GM18498 (cell line): ENCODE measurements at regions not wholly inside any gene's neighbourhood (a gene's known extent, or its start where the extent isn't known, plus 50 kb on each side); places are given as distances from the start of the nearest gene placed in this dataset.
"Not testable (repeated sequence)": the region's sequence is repeated elsewhere in the genome, so short reads cannot be mapped to it uniquely, and the experiment has no call there.

Experiments used
- ATAC-seq: cut with Tn5 transposase; IDR thresholded peaks from one replicate; pipeline ENCODE4 v1.9.1; 2021; ENCODE audit warnings: mild to moderate bottlenecking, moderate library complexity; ENCODE audit not compliant: unreplicated experiment

DNA sequence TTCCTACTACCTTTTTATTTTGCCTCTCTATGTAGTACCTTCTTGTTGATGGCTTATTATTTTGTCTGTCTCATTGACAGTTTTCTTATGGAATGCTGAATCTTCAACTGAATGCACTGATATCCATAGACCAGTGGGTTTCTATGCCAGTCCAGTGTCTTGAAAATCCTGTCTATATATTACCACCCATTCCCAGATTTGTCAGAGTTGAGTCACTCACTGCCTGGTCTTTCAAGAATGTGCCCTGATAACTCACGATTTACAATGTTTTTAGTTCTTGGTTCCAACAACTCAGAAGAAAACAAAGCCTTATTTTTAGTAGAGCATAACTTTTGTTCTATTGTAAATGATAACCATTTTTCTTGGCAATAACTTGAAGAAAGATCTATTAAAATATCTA lies 606.0 kb upstream of the PITX2 start:
- ATAC-seq: no peak

DNA sequence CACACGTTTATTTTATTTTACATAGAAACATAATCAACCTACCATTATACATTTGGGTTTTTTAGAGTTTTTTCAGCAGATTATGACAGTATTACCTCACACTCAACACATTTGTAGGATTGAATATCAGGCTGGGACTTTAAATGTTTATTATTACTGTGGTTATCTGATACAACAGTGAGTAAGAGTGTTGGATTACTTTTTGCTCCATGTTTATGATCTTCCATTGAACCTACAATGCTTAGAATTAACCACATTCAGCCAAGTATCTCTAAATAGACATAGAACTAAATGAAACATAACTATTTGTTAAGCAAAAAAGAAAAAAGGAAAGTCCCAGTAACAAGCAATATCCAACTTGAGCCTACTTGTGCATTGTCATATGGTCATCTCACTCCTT lies 607.4 kb upstream of the PITX2 start:
- ATAC-seq: no peak

DNA sequence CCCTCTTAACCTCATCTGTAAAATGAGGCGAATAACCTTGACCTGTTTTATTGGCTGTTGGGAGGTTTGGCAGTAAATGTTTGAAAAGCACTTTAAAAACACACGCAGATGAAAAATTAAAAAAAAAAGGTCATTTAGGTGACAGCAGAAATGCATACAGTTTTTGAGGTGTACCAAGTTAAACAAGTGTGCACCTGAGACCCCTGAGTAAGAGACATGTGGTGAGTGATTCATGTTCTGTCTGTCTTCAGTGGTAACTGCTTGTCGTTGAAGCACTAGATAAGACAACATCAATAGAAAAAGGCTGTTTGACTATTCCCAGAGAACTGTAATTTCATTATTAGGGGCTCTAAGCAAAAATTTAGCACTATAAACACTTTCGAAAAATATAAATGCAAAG lies 608.4 kb upstream of the PITX2 start:
- no peak for ATAC-seq

DNA sequence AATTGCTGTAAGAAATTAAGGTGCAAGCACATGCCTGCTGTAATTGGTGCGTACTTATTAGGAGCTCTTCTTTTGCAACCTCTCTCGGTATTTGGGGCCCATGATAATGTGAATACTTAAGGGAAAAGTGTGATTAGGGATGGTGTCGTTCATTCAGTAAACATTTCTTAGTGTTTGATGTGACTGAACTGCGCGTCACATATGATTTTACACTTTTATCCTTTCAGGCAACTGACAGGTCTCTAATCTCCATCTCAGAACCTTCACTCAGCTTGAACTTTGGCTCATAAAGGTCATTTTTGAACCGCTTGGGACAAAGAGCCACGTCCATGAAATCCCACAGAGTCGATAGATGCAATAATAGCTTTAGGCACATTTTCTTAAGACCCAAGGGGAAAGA lies 612.1 kb upstream of the PITX2 start:
- no peak for ATAC-seq

DNA sequence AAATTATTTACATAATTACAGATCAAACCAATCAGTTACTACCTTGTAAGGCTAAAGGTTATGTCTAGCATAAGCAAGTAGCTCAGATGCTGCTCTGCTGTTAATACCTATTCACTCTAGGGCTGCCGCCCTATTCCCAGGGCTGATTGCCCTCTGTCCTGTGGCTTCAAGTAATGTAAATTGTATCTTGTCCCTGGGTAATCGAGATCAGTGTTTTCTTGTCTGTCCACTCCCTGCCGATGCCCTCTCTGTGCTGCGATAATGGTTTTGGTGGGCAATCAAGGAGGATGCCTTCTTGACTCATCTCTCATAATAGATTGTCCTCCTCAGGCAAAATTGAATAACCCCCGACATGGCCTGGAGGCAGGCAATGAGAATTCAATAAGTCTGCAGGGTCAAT lies 641.0 kb upstream of the PITX2 start:
- no peak for ATAC-seq

DNA sequence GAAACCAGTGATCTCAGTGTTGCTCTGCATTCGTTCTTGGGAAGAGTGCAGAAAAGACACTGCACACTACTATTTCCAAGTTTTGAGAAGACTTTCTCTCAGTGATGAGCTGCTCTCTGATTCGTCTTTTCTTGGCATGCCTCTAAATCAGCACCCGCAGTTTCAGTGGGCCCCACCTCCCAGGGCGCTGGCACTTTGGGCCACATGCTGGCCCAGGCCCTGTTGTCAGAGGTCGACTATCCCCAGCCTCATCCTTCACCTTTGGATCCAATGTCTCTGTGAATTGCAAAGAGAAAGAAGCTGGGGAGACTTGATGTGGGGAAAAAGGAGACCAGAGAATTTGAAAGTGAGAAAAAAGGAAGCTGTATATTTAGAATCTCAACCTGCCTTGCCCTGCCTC lies 644.1 kb upstream of the PITX2 start:
- ATAC-seq: no peak

DNA sequence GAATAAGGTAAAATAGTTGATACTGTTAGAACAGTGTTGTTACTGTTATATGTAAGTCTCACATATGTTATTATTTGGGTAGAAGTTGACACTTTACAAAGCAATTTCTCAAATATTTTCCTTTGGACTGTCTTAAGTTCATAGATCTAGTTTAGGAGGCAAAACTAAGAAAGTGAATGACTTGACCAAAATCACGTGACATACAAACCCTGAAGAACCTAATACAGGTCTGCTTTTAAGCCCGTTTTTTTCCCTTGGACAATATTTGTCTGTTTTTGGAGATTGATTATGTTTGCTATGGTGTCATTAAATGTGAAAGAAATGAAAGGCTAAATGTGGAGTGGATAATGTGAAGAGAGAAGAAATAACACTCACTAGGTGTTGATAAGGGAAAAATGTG lies 644.9 kb upstream of the PITX2 start:
- ATAC-seq: no peak

DNA sequence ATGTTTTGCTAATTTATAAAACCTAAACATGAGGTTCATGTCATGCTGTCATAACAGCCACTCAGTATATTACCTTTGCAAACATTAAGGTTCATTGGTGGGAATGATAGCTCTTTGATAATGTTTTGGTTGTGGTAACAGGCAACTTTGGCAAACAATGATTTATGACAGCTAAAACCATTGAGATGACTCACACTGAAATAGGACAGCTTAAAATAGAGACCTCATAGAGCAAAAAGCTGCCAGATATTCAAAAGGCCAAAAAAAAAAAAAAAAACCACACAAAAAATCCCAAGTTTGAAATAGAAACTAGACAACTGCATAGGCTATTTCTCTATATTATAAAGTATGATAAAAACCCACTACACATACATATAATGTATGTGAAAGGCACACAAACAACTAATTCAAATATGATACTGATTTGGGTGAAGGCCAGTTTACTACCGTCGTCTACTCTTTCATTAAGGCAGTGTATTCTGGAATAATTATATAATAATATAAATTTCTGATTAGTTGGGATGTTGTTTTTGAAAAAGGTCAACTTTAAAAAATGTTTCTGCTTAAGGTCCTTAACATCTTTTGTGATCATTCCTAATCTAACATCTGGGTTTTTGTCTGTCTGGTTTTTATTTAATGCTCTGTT lies 646.0 kb upstream of the PITX2 start:
- peak; percentile 64 for ATAC-seq

DNA sequence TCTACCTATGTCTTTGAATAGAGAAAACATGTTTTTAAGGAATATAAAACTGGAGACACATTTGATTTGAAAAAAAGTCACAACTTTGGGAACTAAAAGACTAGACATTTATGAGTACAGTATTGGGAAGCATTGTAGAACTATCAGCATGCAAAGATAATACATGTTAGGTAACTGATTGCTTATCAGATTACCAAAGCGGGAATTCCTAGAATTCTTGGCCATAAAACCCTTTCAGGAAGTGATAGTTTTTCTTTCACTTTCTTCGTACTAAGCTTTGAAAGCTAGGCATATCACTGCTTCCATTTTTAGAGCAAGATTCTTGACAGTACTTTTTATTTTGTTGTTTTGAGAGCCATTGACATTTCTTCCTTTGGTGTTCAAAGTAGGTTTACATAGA lies 646.6 kb upstream of the PITX2 start:
- ATAC-seq: no peak

DNA sequence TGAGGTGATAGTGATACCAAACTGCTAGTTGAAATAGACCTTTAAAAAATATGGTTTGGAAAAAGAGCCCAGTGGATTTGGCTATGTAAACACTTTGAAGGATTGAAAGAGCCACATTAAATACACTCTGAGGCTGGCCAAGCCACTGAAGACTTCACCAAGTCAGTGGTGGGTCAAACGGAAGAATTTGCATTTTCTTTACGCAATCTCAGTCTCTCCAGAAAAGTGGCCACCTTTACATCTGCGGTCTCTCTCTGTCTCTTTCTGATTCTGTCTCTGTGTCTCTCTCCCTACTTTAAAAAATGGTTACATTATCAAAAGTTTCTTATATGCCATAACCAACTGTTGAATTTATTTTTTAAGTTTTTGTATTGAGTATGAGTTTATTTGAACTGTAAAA lies 651.2 kb upstream of the PITX2 start:
- ATAC-seq: no peak

DNA sequence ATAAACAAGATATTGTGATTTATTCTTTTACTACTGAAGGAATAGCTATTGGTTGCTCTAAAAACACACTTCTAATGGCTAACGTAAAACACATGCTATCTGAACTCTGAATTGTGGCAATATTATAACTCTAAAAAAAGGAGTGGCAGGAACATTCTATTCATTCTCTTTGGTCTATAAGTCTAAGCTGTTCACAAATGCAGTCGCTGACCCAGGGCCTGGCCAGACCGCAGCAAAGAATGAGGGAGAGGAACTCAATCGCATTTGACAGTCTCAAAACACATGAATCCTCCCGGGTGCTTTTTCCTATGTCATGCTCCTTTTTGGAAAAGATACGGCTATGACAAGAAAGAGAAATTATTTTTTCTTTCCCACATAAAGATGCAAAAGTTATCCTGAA lies 651.6 kb upstream of the PITX2 start:
- ATAC-seq: no peak

DNA sequence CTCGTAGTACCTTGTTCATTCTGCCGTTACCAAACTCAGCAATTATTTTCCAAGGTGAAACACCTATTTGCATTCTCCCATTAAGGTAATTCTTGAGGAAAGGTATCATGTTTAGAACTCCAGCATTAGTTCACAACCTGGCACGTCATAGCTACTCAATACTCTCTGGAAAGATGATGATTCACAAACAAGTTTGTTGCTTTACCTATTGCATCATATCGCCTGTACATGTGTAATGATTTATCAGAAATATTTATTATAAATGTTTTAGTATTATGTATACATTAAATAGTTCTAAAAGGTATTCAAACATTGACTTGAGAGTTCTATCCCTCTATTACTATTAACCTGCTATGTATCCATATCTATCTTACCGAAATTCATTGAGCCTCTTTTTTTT lies 658.3 kb upstream of the PITX2 start:
- ATAC-seq: no peak

DNA sequence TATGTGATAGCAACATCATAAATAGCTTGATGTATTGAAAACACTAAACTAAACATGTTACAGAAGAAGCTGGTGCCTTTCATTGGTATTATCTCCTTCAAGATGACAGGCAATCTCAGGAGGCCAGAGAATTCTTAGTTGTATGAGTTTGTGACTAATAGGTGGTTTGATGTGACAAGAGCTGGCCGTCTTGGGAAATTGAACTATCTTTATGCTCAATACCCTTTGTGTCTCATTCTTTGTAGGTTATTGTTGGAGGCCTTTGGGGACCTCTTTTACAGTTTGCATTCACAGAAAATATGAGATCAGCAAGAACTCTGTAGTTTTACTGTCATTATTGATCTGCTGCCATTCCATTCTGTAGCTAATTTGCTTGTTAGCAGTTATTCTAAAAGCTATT lies 659.2 kb upstream of the PITX2 start:
- no peak for ATAC-seq

DNA sequence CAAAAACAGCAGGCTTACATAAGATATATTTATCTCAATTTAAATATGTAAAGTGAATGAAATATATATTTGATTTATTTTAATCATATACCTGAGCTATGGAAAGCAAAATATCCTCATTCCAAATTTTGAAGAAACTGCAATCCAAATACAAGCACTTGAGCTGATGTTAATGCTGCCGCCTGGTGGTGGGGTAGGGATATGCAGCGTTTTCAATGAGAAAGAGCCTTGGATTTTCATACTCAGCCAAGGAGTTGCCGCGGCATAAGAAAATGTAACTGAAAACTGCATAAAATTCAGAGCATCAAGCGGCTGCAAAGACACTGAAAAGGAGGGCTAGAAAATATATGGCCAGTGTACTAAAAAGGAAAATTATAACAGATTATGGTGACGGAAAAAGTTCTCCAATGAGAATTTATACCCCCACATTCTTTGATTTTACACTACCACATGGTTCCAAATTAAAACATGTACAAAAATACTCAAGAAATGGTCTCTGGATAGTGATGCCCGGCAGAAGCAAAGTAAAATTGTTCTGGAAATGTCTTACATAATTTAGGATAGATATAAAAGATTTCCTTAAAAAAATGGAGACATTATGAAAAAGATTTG lies 660.3 kb upstream of the PITX2 start:
- no peak for ATAC-seq

DNA sequence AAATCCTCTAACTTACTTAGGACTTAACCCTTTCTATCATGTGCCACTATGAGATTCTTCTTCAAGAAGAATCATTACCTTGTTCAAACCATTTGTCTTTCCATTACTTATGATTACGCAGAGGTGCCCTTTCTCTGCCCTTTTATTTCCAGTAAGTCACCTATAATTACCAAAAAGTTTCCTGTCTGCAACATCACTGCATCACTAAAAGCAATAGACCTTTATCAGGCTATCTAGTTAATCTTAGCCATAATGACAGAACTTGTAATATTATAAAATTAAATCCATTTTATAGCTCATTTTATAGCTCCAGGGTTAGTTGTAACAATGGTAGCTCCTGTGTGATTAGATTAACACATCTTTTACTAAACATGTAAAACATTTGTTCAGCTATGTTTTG lies 673.6 kb upstream of the PITX2 start:
- no peak for ATAC-seq

DNA sequence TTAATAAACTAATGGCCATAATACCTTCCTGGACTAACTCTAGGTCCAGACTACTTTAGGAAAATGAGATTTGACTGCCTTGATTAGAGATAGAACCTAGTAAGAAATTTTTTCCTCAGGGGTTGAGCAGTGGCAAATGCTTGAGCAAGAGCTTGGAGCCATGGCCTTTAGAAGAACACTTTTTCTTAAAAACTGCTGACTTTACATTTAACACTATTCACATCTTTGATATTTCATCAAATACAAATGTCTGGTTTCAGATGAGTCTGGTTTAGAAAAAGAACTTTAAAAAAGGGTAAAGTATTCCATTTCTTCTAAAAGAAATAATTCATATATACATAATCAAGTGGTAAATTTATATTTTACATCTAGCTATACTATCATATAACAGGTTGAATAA lies 680.9 kb upstream of the PITX2 start:
- no peak for ATAC-seq

DNA sequence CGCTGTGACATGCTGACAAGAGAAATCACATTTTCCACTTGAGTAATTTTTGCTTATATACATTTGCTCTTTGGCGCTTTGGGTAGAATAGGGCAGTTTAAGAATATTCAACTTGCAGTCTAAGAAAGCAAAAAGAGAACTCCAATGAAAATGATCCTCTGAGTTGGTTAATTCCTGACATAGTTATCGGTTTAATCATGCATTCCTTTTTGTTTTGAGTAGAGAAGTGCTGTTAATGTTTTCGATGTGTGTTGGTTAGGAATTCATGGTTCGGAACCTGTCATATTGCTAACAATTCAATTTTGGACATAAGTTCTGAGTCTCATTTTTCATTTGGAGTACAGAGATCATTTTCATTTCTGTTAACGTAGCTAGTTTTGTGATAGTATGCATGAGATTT lies 700.6 kb upstream of the PITX2 start:
- no peak for ATAC-seq

DNA sequence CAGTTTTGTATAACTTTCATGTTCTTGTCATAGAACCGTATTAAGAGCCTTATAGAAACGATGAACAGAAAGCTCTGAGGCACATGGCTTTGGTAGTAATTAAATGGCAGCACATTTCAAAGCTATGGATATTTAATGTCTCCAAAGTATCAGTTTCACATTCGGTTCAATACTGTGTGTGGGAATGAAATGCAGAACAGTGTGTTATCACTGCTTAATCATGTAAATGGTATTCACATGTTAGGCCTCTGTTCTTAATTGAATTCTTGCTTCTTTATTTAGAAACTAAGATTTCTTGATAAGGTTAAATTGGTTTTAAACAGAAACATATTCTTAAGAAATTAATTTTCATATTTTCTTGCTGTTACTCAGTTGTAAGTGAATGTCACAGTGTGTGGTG lies 701.0 kb upstream of the PITX2 start:
- ATAC-seq: no peak

DNA sequence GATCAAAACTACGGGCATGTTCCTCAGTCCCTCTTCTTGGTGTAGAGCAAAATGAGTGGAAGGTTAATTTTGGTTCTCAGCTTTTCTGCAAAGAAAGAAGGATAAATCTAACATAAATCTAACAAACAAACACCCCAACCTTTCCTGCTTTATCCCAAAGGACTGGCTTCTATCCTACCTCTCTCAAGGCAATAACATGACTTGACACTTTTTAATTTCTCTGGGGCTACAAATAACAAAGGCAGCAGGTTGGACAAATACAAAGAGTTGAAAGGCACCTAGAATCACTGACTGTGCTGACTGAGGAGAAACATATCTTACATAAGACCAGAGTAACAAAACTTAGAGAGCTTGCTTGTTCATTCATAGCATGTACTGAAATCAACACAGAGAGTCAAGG lies 703.6 kb upstream of the PITX2 start:
- ATAC-seq: no peak

DNA sequence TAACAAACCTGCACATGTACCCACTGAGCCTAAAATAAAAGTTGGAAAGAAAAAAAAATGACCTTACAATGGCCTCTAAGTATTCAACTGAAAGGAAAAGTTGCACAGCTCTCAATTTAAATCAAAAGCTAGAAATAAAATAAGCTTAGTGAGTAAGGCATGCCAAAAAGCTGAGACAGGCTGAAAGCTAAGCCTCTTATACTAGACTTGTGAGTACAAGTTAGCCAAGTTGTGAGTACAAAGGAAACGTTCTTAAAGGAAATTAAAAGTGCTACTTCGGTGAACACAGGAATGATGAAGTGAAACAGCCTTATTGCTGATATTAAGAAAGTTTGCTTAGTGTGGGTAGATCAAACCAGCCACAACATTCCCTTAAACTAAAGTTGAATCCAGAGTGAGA lies 707.9 kb upstream of the PITX2 start:
- ATAC-seq: no peak

DNA sequence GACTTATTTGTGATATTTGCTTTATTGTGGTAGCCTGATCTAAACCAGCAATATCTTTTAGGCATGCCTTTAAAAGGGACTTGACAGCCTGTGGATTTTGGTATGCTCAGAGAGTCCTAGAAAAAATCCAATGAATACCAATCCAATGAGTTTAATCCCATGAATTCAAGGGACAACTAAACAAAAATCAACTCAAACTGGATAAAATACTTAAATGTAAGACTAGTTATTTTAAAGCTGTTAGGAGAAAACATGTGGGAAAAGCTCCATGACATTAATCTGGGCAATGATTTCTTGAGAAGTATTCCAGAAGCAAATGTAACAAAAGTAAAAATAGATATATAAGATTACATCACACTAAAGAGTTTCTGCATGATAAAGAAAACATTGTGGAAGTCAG lies 711.5 kb upstream of the PITX2 start:
- no peak for ATAC-seq

DNA sequence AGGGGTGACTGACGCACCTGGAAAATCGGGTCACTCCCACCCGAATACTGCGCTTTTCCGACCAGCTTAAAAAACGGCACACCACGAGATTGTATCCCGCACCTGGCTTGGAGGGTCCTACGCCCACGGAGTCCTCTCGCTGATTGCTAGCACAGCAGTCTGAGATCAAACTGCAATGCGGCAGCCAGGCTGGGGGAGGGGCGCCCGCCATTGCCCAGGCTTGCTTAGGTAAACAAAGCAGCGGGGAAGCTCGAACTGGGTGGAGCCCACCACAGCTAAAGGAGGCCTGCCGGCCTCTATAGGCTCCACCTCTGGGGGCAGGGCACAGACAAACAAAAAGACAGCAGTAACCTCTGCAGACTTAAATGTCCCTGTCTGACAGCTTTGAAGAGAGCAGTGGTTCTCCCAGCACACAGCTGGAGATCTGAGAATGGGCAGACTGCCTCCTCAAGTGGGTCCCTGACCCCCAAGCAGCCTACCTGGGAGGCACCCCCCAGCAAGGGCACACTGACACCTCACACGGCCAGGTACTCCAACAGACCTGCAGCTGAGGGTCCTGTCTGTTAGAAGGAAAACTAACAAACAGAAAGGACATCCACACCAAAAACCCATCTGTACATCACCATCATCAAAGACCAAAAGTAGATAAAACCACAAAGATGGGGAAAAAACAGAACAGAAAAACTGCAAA lies 714.5 kb upstream of the PITX2 start:
- not testable (repeated sequence) for ATAC-seq

DNA sequence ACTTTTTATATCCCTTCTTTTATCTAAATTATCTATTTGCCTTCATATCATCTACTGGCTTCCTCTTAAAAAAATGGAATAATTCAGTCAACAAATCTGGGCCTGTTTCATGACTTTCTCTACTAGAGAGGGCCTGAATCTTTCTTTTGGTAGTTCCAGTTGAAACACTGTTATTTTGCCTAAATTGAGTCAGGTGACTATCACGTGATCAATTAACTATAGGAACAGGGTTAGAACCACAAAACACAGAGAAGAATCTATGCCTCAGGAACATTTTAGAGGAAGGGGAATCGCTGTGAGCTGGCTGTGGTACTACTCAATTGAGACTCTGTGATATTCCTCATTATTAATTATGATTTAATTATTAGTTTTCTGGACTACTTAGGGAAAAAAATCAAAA lies 736.7 kb upstream of the PITX2 start:
- no peak for ATAC-seq
